ENCODE measurements at regions not wholly inside any gene's neighbourhood (a gene's known extent, or its start where the extent isn't known, plus 50 kb on each side); places are given as distances from the start of the nearest gene placed in this dataset.
"Not testable (repeated sequence)": the region's sequence is repeated elsewhere in the genome, so short reads cannot be mapped to it uniquely, and the experiment has no call there.

- DNase-seq = no peak
Observed at GRCh38 chr6:14874975-14875480, 370.8 kb upstream of the JARID2 start.

DNA sequence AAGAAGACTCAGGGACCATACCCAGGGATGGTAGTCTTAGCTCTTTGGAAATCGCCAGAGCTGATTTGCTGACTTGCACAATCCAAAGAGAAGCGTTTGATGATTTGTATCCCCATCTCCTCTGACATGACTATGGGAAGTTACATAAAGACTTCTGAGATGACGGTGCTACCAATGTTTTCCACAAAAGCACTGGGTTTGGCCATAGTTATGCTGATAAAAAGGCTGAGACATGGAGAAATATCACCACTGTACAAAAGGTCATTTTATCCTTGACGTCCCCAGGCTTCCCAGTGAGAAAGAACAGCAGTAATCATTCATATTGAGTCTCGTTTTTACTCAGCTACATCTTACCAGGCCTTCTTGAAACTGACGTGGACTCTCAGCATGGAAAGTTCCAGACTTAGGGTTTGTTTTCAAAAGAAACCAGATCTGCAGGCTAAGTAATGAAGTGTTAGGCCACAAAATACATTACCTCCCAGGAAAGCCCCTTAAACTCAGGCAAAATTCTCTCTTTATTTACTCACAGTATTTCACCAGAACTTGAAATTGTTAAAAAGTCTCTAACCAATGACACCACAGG is 370.3 kb upstream of the JARID2 start:
- no peak for DNase-seq

DNA sequence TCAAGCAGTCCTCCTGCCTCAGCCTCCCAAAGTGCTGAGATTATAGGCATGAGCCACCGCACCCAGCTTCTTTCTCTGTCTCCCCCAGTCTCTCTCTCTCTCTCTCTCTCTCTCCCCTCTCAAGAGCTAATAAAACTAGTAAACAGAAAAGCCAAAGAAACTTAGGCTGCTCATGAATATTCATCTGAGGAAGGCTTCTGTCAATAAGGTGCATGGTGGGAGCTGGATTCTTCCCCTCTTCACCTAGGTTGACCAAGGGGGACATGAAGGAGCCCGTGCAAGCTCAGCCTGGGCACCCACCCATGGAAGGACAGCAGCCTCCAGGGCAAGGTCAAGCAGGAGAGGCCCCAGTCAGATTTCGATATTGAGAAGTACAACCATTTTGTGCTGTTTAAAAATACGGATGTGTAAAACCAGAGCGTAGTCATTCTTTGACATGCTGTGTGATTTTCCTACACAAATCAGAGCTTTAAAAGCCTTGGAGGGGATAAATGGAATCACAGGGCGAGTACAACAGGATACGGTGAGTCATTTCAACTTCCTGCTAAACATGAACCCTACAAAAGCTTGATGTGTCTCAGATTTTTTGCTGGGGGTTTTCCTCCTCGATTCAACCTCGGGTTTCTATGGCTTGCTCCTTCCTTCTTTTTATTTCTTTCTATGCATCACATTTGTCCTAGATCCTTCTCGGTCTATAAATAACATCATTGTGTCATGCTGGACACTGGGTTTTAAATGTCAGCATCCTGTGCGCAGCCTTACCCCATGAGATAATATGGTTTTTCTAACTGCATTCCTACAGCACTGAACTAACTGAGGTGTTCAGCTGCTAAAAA is 368.9 kb upstream of the JARID2 start:
- DNase-seq = no peak

DNA sequence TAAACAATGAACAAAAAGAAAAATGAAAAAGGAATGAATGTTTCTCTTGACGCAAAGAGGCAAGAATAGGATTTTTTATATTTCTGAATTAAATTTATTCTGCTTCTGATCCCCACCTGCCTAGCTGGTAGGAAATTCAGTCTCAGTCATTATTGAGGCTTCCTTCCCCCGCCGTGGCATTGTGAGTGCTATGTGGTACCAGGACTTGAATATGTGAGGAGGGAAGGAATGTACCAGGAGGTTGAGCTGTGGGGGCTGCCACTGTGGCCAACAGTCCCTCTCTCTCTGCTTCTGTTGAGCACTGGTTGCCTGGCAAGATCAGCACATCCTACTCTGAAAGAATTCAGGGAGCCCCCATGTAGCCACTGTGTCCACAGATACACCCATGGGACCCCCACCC is 368.1 kb upstream of the JARID2 start:
- no peak for DNase-seq

DNA sequence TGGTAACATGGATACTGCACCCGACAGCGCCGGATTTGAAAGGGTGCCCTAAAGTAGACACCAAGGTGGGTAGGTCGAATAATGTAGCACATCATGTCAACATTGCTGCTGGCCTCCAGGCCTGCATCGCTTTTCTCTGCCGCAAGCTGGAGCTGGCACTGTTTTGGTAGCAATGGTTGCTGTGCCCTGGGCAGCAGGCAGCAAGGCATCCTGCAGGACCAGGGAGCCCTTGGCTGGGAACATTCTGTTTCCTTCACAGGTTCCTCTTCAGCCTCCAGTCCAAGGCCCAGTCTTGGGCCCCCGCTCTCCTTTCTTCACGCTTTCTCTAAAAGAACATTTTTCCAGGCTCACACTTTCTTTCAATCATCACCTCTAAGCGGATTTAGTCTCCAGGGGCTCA is 365.8 kb upstream of the JARID2 start:
- no peak for DNase-seq

GRCh38 chr6:14880677-14881076 is 365.2 kb upstream of the JARID2 start:
- no peak for DNase-seq

- no peak for DNase-seq
Observed at GRCh38 chr6:14881398-14881797, 364.5 kb upstream of the JARID2 start.

- no peak for DNase-seq
Observed at GRCh38 chr6:14882394-14883026, 363.4 kb upstream of the JARID2 start.

DNA sequence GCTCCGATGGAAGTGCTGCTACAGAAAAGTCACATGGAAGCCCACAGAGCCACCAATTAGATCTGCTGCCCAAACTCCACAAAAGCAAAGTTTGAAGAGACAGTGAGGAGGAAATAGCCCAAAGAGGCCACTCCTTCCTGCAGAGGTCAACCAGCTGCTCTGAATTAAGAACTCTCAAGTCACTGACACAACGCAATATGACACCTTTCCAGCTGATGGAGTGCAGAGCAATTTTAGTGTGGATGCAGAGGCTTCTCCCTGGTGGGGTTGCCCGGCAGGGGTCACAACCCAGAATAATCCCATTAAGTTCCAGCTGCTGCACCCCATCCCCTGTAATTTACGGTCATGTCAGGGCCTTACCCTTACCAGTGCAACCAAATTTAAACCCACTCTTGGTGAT is 361.9 kb upstream of the JARID2 start:
- no peak for DNase-seq

DNA sequence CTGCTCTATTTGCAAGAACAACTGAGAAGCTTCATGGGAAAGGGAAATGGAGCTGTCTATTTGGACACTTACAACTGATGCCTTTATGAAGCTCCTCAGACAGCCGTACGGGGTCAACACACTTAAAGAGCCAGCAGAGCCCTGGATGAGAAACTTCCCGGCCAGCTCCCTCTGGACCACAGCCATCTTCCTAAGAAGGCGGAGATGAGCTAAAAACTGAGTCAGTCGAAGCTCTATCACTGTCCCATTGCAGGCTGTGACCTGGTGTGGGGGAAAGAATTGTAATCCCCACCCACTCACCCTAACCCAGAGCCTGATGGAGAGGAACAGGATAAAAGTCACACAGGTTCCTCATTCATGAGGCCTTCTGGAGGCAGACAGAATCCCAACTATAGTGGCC is 360.4 kb upstream of the JARID2 start:
- DNase-seq = no peak

DNA sequence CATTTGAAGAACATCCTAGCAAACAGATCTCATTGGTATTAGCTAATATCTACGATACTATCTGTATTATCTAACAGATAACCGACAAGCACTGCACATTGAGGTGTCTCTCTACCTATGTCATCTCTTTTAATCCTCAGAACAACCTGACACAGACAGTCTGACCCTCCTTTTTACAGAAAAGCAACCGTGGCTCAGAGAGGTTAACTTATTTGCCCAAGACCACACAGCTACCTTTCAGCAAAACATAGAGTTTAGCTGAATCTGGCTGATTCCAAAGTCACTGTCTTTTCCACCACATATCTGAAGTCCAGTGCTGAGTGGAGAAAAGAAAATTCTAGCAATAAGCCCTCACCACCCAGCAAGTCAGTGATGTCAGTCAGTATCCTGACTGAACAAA is 358.7 kb upstream of the JARID2 start:
- no peak for DNase-seq

- DNase-seq = no peak
Observed at GRCh38 chr6:14887986-14888574, 357.8 kb upstream of the JARID2 start.

- no peak for DNase-seq
Observed at GRCh38 chr6:14888575-14889000, 357.3 kb upstream of the JARID2 start.

DNA sequence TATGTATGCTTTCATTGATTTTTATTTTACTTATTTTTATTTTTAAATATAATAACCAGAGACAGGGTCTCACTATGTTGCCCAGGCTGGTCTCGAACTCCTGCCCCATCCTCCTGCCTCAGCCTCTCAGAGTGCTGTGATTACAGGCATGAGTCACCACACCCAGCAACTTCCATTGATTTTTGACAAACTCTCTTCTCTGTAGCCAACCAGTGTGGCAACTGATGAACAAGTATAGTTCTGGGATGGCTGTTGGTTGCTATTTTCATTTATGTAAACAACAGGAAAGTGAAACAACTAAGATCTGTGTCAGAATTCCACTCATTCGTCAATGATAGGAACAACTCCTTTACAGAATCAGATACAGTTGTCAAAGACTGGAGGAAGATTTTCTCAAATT is 356.7 kb upstream of the JARID2 start:
- no peak for DNase-seq

- no peak for DNase-seq
Observed at GRCh38 chr6:14889611-14890593, 356.0 kb upstream of the JARID2 start.

- DNase-seq = not testable (repeated sequence)
Observed at GRCh38 chr6:14891820-14892375, 354.0 kb upstream of the JARID2 start.

- no peak for DNase-seq
Observed at GRCh38 chr6:14894105-14894504, 351.8 kb upstream of the JARID2 start.

DNA sequence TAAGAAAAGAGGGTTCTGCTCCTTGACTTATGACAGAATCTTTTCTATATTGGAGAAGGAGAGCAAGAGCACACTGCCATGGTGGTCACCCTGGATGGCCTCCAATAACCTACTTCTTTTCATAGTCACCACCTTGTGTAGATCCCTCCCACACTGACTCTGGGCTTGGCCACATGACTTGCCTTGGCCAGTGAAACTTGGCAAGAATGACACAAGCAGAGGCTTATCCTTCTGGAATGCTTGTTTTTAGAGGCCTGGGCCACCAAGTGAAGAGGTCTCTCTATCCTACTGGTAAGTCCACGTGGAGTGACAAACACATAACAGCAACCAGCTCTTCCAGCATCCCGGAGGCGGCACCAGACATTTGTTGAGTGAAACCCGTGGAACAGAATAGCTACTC is 349.4 kb upstream of the JARID2 start:
- DNase-seq = no peak

DNA sequence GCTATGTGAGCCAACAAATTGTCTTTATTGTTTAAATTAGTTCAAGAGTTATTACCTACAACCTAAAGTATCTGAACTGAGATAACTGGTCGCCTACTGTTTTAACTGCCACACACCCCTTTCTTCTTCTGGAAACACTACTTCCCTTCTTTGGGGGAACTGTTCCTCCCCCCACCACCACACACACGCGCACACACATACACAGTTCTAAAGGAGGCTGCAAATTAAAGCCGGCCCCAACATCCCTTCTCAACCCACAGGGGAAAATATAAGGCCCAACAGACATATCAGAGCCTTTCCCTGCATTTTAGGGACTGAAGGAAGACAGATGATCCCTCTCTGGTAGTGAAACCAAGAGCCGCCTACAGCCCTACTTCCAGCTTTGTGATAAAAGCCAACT is 348.0 kb upstream of the JARID2 start:
- no peak for DNase-seq

DNA sequence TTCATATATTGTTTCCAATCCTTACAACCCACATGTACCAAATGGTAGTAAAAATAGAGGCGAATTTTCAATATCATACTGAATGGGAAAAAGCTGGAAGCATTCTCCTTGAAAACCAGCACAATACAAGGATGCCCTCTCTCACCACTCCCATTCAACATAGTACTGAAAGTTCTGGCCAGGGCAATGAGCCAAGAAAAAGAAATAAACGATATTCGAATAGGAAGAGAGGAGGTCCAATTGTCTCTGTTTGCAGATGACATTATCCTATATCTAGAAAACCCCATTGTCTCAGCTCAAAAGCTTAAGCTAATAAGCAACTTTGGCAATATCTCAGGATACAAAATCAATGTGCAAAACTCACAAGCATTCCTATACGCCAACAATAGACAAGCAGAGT is 346.4 kb upstream of the JARID2 start:
- not testable (repeated sequence) for DNase-seq

GRCh38 chr6:14900919-14901318 is 344.9 kb upstream of the JARID2 start:
- no peak for DNase-seq
